GM19238 (cell line): ENCODE measurements at regions not wholly inside any gene's neighbourhood (a gene's known extent, or its start where the extent isn't known, plus 50 kb on each side); places are given as distances from the start of the nearest gene placed in this dataset.
A peak's percentile ranks its signal among the peaks of the same experiment; 100 is the strongest.

Experiments used
- DNase-seq: peaks from one replicate; pipeline ENCODE4 v3.0.0; 2011; ENCODE audit warnings: low spot score; ENCODE audit not compliant: insufficient read length

GRCh38 chr6:100137759-100138158, 143.7 kb upstream of the MCHR2 start:
- no peak for DNase-seq

- no peak for DNase-seq
Observed at GRCh38 chr6:100136590-100136989, 142.6 kb upstream of the MCHR2 start.

GRCh38 chr6:100135977-100136376, 142.0 kb upstream of the MCHR2 start:
- no peak for DNase-seq

GRCh38 chr6:100134703-100135102, 140.7 kb upstream of the MCHR2 start:
- DNase-seq = no peak

- DNase-seq = no peak
Observed at GRCh38 chr6:100134297-100134696, 140.3 kb upstream of the MCHR2 start.

- no peak for DNase-seq
Observed at GRCh38 chr6:100132005-100132404, 138.0 kb upstream of the MCHR2 start.

- DNase-seq = no peak
Observed at GRCh38 chr6:100130630-100131029, 136.6 kb upstream of the MCHR2 start.

- DNase-seq = no peak
Observed at GRCh38 chr6:100126790-100127484, 132.9 kb upstream of the MCHR2 start.

- DNase-seq = no peak
Observed at GRCh38 chr6:100121854-100122609, 128.0 kb upstream of the MCHR2 start.

GRCh38 chr6:100119261-100119660, 125.2 kb upstream of the MCHR2 start:
- no peak for DNase-seq

GRCh38 chr6:100118301-100118700, 124.3 kb upstream of the MCHR2 start:
- DNase-seq = no peak

GRCh38 chr6:100117680-100118079, 123.7 kb upstream of the MCHR2 start:
- no peak for DNase-seq

- peak; percentile 2 for DNase-seq
Observed at GRCh38 chr6:100116411-100117194, 122.6 kb upstream of the MCHR2 start.

GRCh38 chr6:100115407-100116101, 121.5 kb upstream of the MCHR2 start:
- DNase-seq = no peak

GRCh38 chr6:100112855-100113508, 119.0 kb upstream of the MCHR2 start:
- no peak for DNase-seq

- DNase-seq = no peak
Observed at GRCh38 chr6:100105919-100106529, 112.0 kb upstream of the MCHR2 start.

- DNase-seq = no peak
Observed at GRCh38 chr6:100105138-100105537, 111.1 kb upstream of the MCHR2 start.

- no peak for DNase-seq
Observed at GRCh38 chr6:100103931-100104330, 109.9 kb upstream of the MCHR2 start.

- no peak for DNase-seq
Observed at GRCh38 chr6:100103194-100103593, 109.2 kb upstream of the MCHR2 start.

- DNase-seq = no peak
Observed at GRCh38 chr6:100101644-100102043, 107.6 kb upstream of the MCHR2 start.

- DNase-seq = no peak
Observed at GRCh38 chr6:100100776-100101175, 106.8 kb upstream of the MCHR2 start.
